Natural killer cell treated with Interleukin-12 subunit alpha and Interleukin-12 subunit beta and Interleukin-15 and Interleukin-18, amount 100 ng/mL, for 72 hours (primary cell): ENCODE measurements at regions not wholly inside any gene's neighbourhood (a gene's known extent, or its start where the extent isn't known, plus 50 kb on each side); places are given as distances from the start of the nearest gene placed in this dataset.

Source experiments
- ATAC-seq, 2 donors: fragments of 150-1000 bp; cut with Tn5 transposase in 1 of 2; sonication (Bioruptor Pico), chemical (Tn5 transposase) in 1 of 2; 2 replicates each; pipeline ENCODE4 v1.10.0; 2021
- DNase-seq: peaks from one replicate; pipeline ENCODE4 v3.0.0; 2022; ENCODE audit warnings: low spot score
- H3K27ac Mint-ChIP-seq, 2 donors: 1 replicate in 1 of 2; 2 replicates in 1 of 2; pipeline ENCODE4 v1.8.0; 2022; ENCODE audit warnings: mixed read lengths in 2 of 2, mild to moderate bottlenecking in 1 of 2, moderate library complexity in 1 of 2
- H3K27me3 Mint-ChIP-seq, 2 donors: 1 replicate in 1 of 2; 2 replicates in 1 of 2; pipeline ENCODE4 v1.8.0; 2022; ENCODE audit warnings: mixed read lengths in 2 of 2
- H3K36me3 Mint-ChIP-seq: one replicate; pipeline ENCODE4 v1.8.0; 2022; ENCODE audit warnings: mixed read lengths
- H3K4me1 Mint-ChIP-seq, 2 donors: 1 replicate in 1 of 2; 2 replicates in 1 of 2; pipeline ENCODE4 v1.8.0; 2022; ENCODE audit warnings: low read depth in 2 of 2, mixed read lengths in 2 of 2, mild to moderate bottlenecking in 1 of 2
- H3K4me3 Mint-ChIP-seq: one replicate; pipeline ENCODE4 v1.8.0; 2022; ENCODE audit warnings: mixed read lengths
- H3K9me3 Mint-ChIP-seq: 2 replicates; pipeline ENCODE4 v1.8.0; 2022; ENCODE audit warnings: mixed read lengths

- H3K27ac Mint-ChIP-seq, result no peak overlapping the region
- no peaks in the 10 kb centered on the region for H3K4me1 Mint-ChIP-seq
- H3K36me3 Mint-ChIP-seq, result no peaks in the 10 kb centered on the region
- no peak overlapping the region for H3K4me3 Mint-ChIP-seq
- no peaks in the 10 kb centered on the region for H3K9me3 Mint-ChIP-seq
- peaks cover 4 to 11% of the 10 kb centered on the region in 2 donors for H3K27me3 Mint-ChIP-seq
- ATAC-seq, result no peak
- no peak for DNase-seq
These were observed 59.4 kb upstream of the LAPTM4A start for GRCh38 chr2:20110876-20111275.

- DNase-seq (no peak), ATAC-seq (no peak)
- no peak overlapping the region for H3K4me3 Mint-ChIP-seq
- H3K27ac Mint-ChIP-seq, result no peak overlapping the region
- H3K4me1 Mint-ChIP-seq, result no peaks in the 10 kb centered on the region
- peaks cover 9 to 15% of the 10 kb centered on the region in 2 donors for H3K27me3 Mint-ChIP-seq
- H3K9me3 Mint-ChIP-seq, result no peaks in the 10 kb centered on the region
- H3K36me3 Mint-ChIP-seq, result no peaks in the 10 kb centered on the region
These were observed 59.0 kb upstream of the LAPTM4A start for GRCh38 chr2:20110383-20110782.

GRCh38 chr2:20108655-20109396, 57.4 kb upstream of the LAPTM4A start:
- H3K36me3 Mint-ChIP-seq, result no peaks in the 10 kb centered on the region
- DNase-seq (no peak), ATAC-seq (no peak)
- H3K9me3 Mint-ChIP-seq, result no peaks in the 10 kb centered on the region
- H3K27ac Mint-ChIP-seq, result no peak overlapping the region
- H3K27me3 Mint-ChIP-seq, result peaks cover 9 to 17% of the 10 kb centered on the region in 2 donors
- no peaks in the 10 kb centered on the region for H3K4me1 Mint-ChIP-seq
- no peak overlapping the region for H3K4me3 Mint-ChIP-seq

GRCh38 chr2:20107776-20108175, 56.3 kb upstream of the LAPTM4A start:
- Mint-ChIP-seq H3K9me3 (no peaks in the 10 kb centered on the region), H3K27ac (no peak overlapping the region), H3K4me3 (no peak overlapping the region), H3K27me3 (peaks cover 9 to 18% of the 10 kb centered on the region in 2 donors), H3K4me1 (no peaks in the 10 kb centered on the region), H3K36me3 (no peaks in the 10 kb centered on the region)
- no peak for DNase-seq
- ATAC-seq, result no peak

GRCh38 chr2:20107352-20107751, 55.9 kb upstream of the LAPTM4A start:
- no peak for ATAC-seq
- Mint-ChIP-seq H3K9me3 (no peaks in the 10 kb centered on the region), H3K36me3 (no peaks in the 10 kb centered on the region), H3K27me3 (peaks cover 13 to 22% of the 10 kb centered on the region in 2 donors), H3K27ac (no peak overlapping the region), H3K4me3 (no peak overlapping the region), H3K4me1 (no peaks in the 10 kb centered on the region)
- no peak for DNase-seq

GRCh38 chr2:20106746-20107145, 55.3 kb upstream of the LAPTM4A start:
- Mint-ChIP-seq H3K4me1 (no peaks in the 10 kb centered on the region), H3K36me3 (no peaks in the 10 kb centered on the region), H3K27ac (no peak overlapping the region), H3K9me3 (no peaks in the 10 kb centered on the region), H3K27me3 (peaks cover 14 to 26% of the 10 kb centered on the region in 2 donors), H3K4me3 (peak overlapping the region; percentile 21)
- ATAC-seq (no peak), DNase-seq (no peak)

- no peak for DNase-seq
- no peak overlapping the region for H3K4me3 Mint-ChIP-seq
- no peak overlapping the region for H3K27ac Mint-ChIP-seq
- no peaks in the 10 kb centered on the region for H3K36me3 Mint-ChIP-seq
- peak in 1 of 2 donors; percentile 6 for ATAC-seq
- peaks cover 14 to 42% of the 10 kb centered on the region in 2 donors for H3K27me3 Mint-ChIP-seq
- no peaks in the 10 kb centered on the region for H3K9me3 Mint-ChIP-seq
- H3K4me1 Mint-ChIP-seq, result no peaks in the 10 kb centered on the region
These were observed 53.6 kb upstream of the LAPTM4A start for GRCh38 chr2:20104900-20105545.

GRCh38 chr2:20103530-20103929, 52.1 kb upstream of the LAPTM4A start:
- ATAC-seq, result no peak
- H3K36me3 Mint-ChIP-seq, result no peaks in the 10 kb centered on the region
- H3K4me1 Mint-ChIP-seq, result no peaks in the 10 kb centered on the region
- H3K27me3 Mint-ChIP-seq, result peaks cover 14 to 42% of the 10 kb centered on the region in 2 donors
- DNase-seq, result no peak
- H3K4me3 Mint-ChIP-seq, result no peak overlapping the region
- no peak overlapping the region for H3K27ac Mint-ChIP-seq
- no peaks in the 10 kb centered on the region for H3K9me3 Mint-ChIP-seq
